Retinal pigment epithelial cell (primary cell): ENCODE measurements at regions not wholly inside any gene's neighbourhood (a gene's known extent, or its start where the extent isn't known, plus 50 kb on each side); places are given as distances from the start of the nearest gene placed in this dataset.

Source experiments
- DNase-seq: peaks from one replicate; pipeline ENCODE4 v3.0.0-alpha.2; 2010; ENCODE audit warnings: low read depth
- H3K4me3 ChIP-seq: 2 replicates; pipeline ENCODE4 v1.5.1; 2011; ENCODE audit warnings: mild to moderate bottlenecking, low read length, control low read depth, moderate library complexity
- CTCF ChIP-seq: conservative IDR thresholded peaks from 2 replicates; pipeline ENCODE4 v1.5.1; 2011; ENCODE audit warnings: low read depth, low read length, control low read depth, inconsistent platforms

GRCh38 chr3:194939532-194939909 is 253.8 kb downstream of the FAM43A start:
- DNase-seq: no peak
- H3K4me3 ChIP-seq: no peak overlapping the region
- no peak for TF ChIP-seq CTCF

- H3K4me3 ChIP-seq: no peak overlapping the region
- no peak for DNase-seq
- no peak for TF ChIP-seq CTCF
Observed at GRCh38 chr3:194939949-194940770, 254.5 kb downstream of the FAM43A start.

GRCh38 chr3:194941360-194941955 is 255.8 kb downstream of the FAM43A start:
- DNase-seq: no peak
- no peak for TF ChIP-seq CTCF

GRCh38 chr3:194941956-194942511 is 256.4 kb downstream of the FAM43A start:
- H3K4me3 ChIP-seq: no peak overlapping the region
- TF ChIP-seq CTCF: no peak
- DNase-seq: no peak

More at GRCh38 chr3:194941360-194941955, 255.8 kb downstream of the FAM43A start:
- no peak overlapping the region for H3K4me3 ChIP-seq

- DNase-seq: no peak
- no peak for TF ChIP-seq CTCF
- no peak overlapping the region for H3K4me3 ChIP-seq
Observed at GRCh38 chr3:194944526-194944925, 258.8 kb downstream of the FAM43A start.

- DNase-seq: no peak
- TF ChIP-seq CTCF: no peak
- no peak overlapping the region for H3K4me3 ChIP-seq
Observed at GRCh38 chr3:194945508-194945907, 259.8 kb downstream of the FAM43A start.
